ENCODE measurements at regions not wholly inside any gene's neighbourhood (a gene's known extent, or its start where the extent isn't known, plus 50 kb on each side); places are given as distances from the start of the nearest gene placed in this dataset.

DNA sequence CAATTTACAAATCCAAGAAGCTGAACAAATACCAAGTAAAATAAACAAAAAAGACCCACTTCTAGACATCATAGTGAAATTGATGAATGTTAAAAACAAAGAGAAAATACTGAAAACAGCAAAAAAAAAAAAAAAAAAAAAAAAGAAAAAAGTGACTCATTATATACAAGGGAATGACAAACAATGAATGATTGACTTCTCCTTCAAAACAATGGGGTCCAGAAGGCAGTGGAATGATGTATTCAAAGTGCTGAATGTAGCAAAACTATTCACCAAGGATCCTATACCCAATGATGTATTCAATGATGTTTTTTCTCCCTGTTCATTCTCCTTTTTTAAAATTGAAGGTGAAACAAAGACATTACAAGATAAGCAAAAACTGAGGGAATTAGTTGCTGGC is 650.0 kb downstream of the UTRN start:
- TF ChIP-seq CTCF (IDR thresholded peaks at IDR 0.05) (no peak), EZH2 (IDR thresholded peaks at IDR 0.05; ENCODE audit: borderline replicate concordance, insufficient read depth, low read depth, low read length, poor library complexity, severe bottlenecking) (no peak)
